ENCODE measurements at regions not wholly inside any gene's neighbourhood (a gene's known extent, or its start where the extent isn't known, plus 50 kb on each side); places are given as distances from the start of the nearest gene placed in this dataset.
"Not testable (repeated sequence)": the region's sequence is repeated elsewhere in the genome, so short reads cannot be mapped to it uniquely, and the experiment has no call there.

- no peak overlapping the region for H2AFZ ChIP-seq
- no peak for TF ChIP-seq EZH2phosphoT487 (IDR thresholded peaks at IDR 0.05; ENCODE audit: insufficient read depth, low read depth)
- TF ChIP-seq EZH2 (IDR thresholded peaks at IDR 0.05; ENCODE audit: insufficient read depth, poor library complexity, severe bottlenecking), result no peak
- H3K4me2 ChIP-seq (ENCODE audit: unreplicated experiment), result no peak overlapping the region
- no peak overlapping the region for H3K4me3 ChIP-seq
- no peaks in the 10 kb centered on the region for H4K20me1 ChIP-seq (ENCODE audit: insufficient read depth)
- no peaks in the 10 kb centered on the region for H3K27me3 ChIP-seq (replicated peaks; ENCODE audit: insufficient read depth)
- no peaks in the 10 kb centered on the region for H3K9me3 ChIP-seq (ENCODE audit: low read depth)
- no peaks in the 10 kb centered on the region for H3K9me2 ChIP-seq (ENCODE audit: insufficient read depth)
- DNase-seq, result no peak
- H3K36me3 ChIP-seq (ENCODE audit: low read depth), result no peaks in the 10 kb centered on the region
- no peak overlapping the region for H3K27ac ChIP-seq
- in situ Hi-C loops (cut with MboI), result no loop called here
- H3F3A ChIP-seq (ENCODE audit: insufficient read depth), result no peaks in the 10 kb centered on the region
- H3K9ac ChIP-seq, result no peak overlapping the region
- WGBS, 2 experiments (ENCODE audit: low coverage in 1 of 2, low lambda C conversion rate in 2 of 2, missing lambda C conversion rate in 2 of 2), result 5% methylated on average over 1 of the region's 1 CpG
- H3K79me2 ChIP-seq (ENCODE audit: insufficient read depth), result no peaks in the 10 kb centered on the region
- H3K4me1 ChIP-seq (ENCODE audit: insufficient read depth), result no peaks in the 10 kb centered on the region
Measured at GRCh38 chr7:125084196-125084595, 154.6 kb upstream of the POT1 start.

GRCh38 chr7:125074141-125074540 is 144.5 kb upstream of the POT1 start:
- Histone ChIP-seq H3K9ac (no peak overlapping the region), H3F3A (ENCODE audit: insufficient read depth) (no peaks in the 10 kb centered on the region), H3K4me1 (ENCODE audit: insufficient read depth) (no peaks in the 10 kb centered on the region), H3K4me3 (no peak overlapping the region), H3K27ac (no peak overlapping the region), H3K27me3 (replicated peaks; ENCODE audit: insufficient read depth) (no peaks in the 10 kb centered on the region), H3K4me2 (ENCODE audit: unreplicated experiment) (no peak overlapping the region), H3K79me2 (ENCODE audit: insufficient read depth) (no peaks in the 10 kb centered on the region), H4K20me1 (ENCODE audit: insufficient read depth) (no peaks in the 10 kb centered on the region), H3K9me3 (ENCODE audit: low read depth) (no peaks in the 10 kb centered on the region), H2AFZ (no peak overlapping the region), H3K9me2 (ENCODE audit: insufficient read depth) (no peaks in the 10 kb centered on the region), H3K36me3 (ENCODE audit: low read depth) (no peaks in the 10 kb centered on the region)
- WGBS, 2 experiments (ENCODE audit: low coverage in 1 of 2, low lambda C conversion rate in 2 of 2, missing lambda C conversion rate in 2 of 2), result 12% methylated on average over 3 of the region's 3 CpGs
- DNase-seq, result no peak
- in situ Hi-C loops (cut with MboI), result no loop called here
- no peak for TF ChIP-seq EZH2phosphoT487 (IDR thresholded peaks at IDR 0.05; ENCODE audit: insufficient read depth, low read depth)
- TF ChIP-seq EZH2 (IDR thresholded peaks at IDR 0.05; ENCODE audit: insufficient read depth, poor library complexity, severe bottlenecking), result no peak

- H3K79me2 ChIP-seq (ENCODE audit: insufficient read depth), result no peaks in the 10 kb centered on the region
- no peak overlapping the region for H3K4me3 ChIP-seq
- DNase-seq, result no peak
- H3K4me1 ChIP-seq (ENCODE audit: insufficient read depth), result no peaks in the 10 kb centered on the region
- H3K27ac ChIP-seq, result no peak overlapping the region
- H3K4me2 ChIP-seq (ENCODE audit: unreplicated experiment), result no peak overlapping the region
- in situ Hi-C loops (cut with MboI), result no loop called here
- WGBS, 2 experiments (ENCODE audit: low coverage in 1 of 2, low lambda C conversion rate in 2 of 2, missing lambda C conversion rate in 2 of 2), result 28 to 48% methylated on average over 1 of the region's 1 CpG
- no peak overlapping the region for H2AFZ ChIP-seq
- no peaks in the 10 kb centered on the region for H3K36me3 ChIP-seq (ENCODE audit: low read depth)
- no peak for TF ChIP-seq EZH2 (IDR thresholded peaks at IDR 0.05; ENCODE audit: insufficient read depth, poor library complexity, severe bottlenecking)
- no peak for TF ChIP-seq EZH2phosphoT487 (IDR thresholded peaks at IDR 0.05; ENCODE audit: insufficient read depth, low read depth)
- no peaks in the 10 kb centered on the region for H3F3A ChIP-seq (ENCODE audit: insufficient read depth)
- H3K9me3 ChIP-seq (ENCODE audit: low read depth), result no peaks in the 10 kb centered on the region
- no peak overlapping the region for H3K9ac ChIP-seq
- H4K20me1 ChIP-seq (ENCODE audit: insufficient read depth), result no peaks in the 10 kb centered on the region
- H3K27me3 ChIP-seq (replicated peaks; ENCODE audit: insufficient read depth), result no peaks in the 10 kb centered on the region
- no peaks in the 10 kb centered on the region for H3K9me2 ChIP-seq (ENCODE audit: insufficient read depth)
Measured at GRCh38 chr7:125065546-125065945, 135.9 kb upstream of the POT1 start.

GRCh38 chr7:125065001-125065400 is 135.4 kb upstream of the POT1 start:
- WGBS, 2 experiments (ENCODE audit: low coverage in 1 of 2, low lambda C conversion rate in 2 of 2, missing lambda C conversion rate in 2 of 2), result 37 to 42% methylated on average over 1 of the region's 1 CpG
- in situ Hi-C loops (cut with MboI), result no loop called here
- no peaks in the 10 kb centered on the region for H3K79me2 ChIP-seq (ENCODE audit: insufficient read depth)
- H3K9me3 ChIP-seq (ENCODE audit: low read depth), result no peaks in the 10 kb centered on the region
- H4K20me1 ChIP-seq (ENCODE audit: insufficient read depth), result no peaks in the 10 kb centered on the region
- DNase-seq, result no peak
- no peak overlapping the region for H3K4me2 ChIP-seq (ENCODE audit: unreplicated experiment)
- no peaks in the 10 kb centered on the region for H3K36me3 ChIP-seq (ENCODE audit: low read depth)
- no peak overlapping the region for H3K27ac ChIP-seq
- no peaks in the 10 kb centered on the region for H3K4me1 ChIP-seq (ENCODE audit: insufficient read depth)
- H3F3A ChIP-seq (ENCODE audit: insufficient read depth), result no peaks in the 10 kb centered on the region
- H3K4me3 ChIP-seq, result no peak overlapping the region
- H2AFZ ChIP-seq, result no peak overlapping the region
- no peaks in the 10 kb centered on the region for H3K9me2 ChIP-seq (ENCODE audit: insufficient read depth)
- no peaks in the 10 kb centered on the region for H3K27me3 ChIP-seq (replicated peaks; ENCODE audit: insufficient read depth)
- TF ChIP-seq EZH2 (IDR thresholded peaks at IDR 0.05; ENCODE audit: insufficient read depth, poor library complexity, severe bottlenecking), result no peak
- no peak for TF ChIP-seq EZH2phosphoT487 (IDR thresholded peaks at IDR 0.05; ENCODE audit: insufficient read depth, low read depth)
- no peak overlapping the region for H3K9ac ChIP-seq

- no peak overlapping the region for H3K4me2 ChIP-seq (ENCODE audit: unreplicated experiment)
- 0 out of 2 replicates have a peak, but pooled peaks cover 5% of the 10 kb centered on the region for H3K4me1 ChIP-seq (ENCODE audit: insufficient read depth)
- no peak overlapping the region for H2AFZ ChIP-seq
- no peaks in the 10 kb centered on the region for H3K9me2 ChIP-seq (ENCODE audit: insufficient read depth)
- DNase-seq, result peak; percentile 37
- no peaks in the 10 kb centered on the region for H3K36me3 ChIP-seq (ENCODE audit: low read depth)
- WGBS, 2 experiments (ENCODE audit: low coverage in 1 of 2, low lambda C conversion rate in 2 of 2, missing lambda C conversion rate in 2 of 2), result 9 to 13% methylated on average over 2 of the region's 2 CpGs
- no peak overlapping the region for H3K27ac ChIP-seq
- H3K79me2 ChIP-seq (ENCODE audit: insufficient read depth), result no peaks in the 10 kb centered on the region
- no peaks in the 10 kb centered on the region for H3K9me3 ChIP-seq (ENCODE audit: low read depth)
- H3K4me3 ChIP-seq, result no peak overlapping the region
- no peak overlapping the region for H3K9ac ChIP-seq
- in situ Hi-C loops (cut with MboI), result no loop called here
- TF ChIP-seq EZH2phosphoT487 (IDR thresholded peaks at IDR 0.05; ENCODE audit: insufficient read depth, low read depth), result no peak
- no peak for TF ChIP-seq EZH2 (IDR thresholded peaks at IDR 0.05; ENCODE audit: insufficient read depth, poor library complexity, severe bottlenecking)
- no peaks in the 10 kb centered on the region for H3K27me3 ChIP-seq (replicated peaks; ENCODE audit: insufficient read depth)
- no peaks in the 10 kb centered on the region for H4K20me1 ChIP-seq (ENCODE audit: insufficient read depth)
- H3F3A ChIP-seq (ENCODE audit: insufficient read depth), result no peaks in the 10 kb centered on the region
Measured at GRCh38 chr7:125061776-125062397, 132.3 kb upstream of the POT1 start.

GRCh38 chr7:125061083-125061745 is 131.6 kb upstream of the POT1 start:
- H2AFZ ChIP-seq; H4K20me1 ChIP-seq (ENCODE audit: insufficient read depth); H3K9me3 ChIP-seq (ENCODE audit: low read depth); H3K36me3 ChIP-seq (ENCODE audit: low read depth); H3K27ac ChIP-seq; H3K79me2 ChIP-seq (ENCODE audit: insufficient read depth); H3K4me2 ChIP-seq (ENCODE audit: unreplicated experiment); H3K27me3 ChIP-seq (replicated peaks; ENCODE audit: insufficient read depth); DNase-seq; H3K4me1 ChIP-seq (ENCODE audit: insufficient read depth); in situ Hi-C loops (cut with MboI); H3K4me3 ChIP-seq; H3K9ac ChIP-seq; H3K9me2 ChIP-seq (ENCODE audit: insufficient read depth); H3F3A ChIP-seq (ENCODE audit: insufficient read depth): not testable (repeated sequence)
- 43 to 47% methylated on average over 6 of the region's 6 CpGs for WGBS, 2 experiments (ENCODE audit: low coverage in 1 of 2, low lambda C conversion rate in 2 of 2, missing lambda C conversion rate in 2 of 2)
